Brain microvascular endothelial cell (primary cell): ENCODE measurements at regions not wholly inside any gene's neighbourhood (a gene's known extent, or its start where the extent isn't known, plus 50 kb on each side); places are given as distances from the start of the nearest gene placed in this dataset.

Source experiments
- DNase-seq: peaks from one replicate; pipeline ENCODE4 v3.0.0-alpha.2; 2020
- H3K27ac ChIP-seq: fragments of 250-450 bp; sonication (Bioruptor Pico); 2 replicates; pipeline ENCODE4 v1.5.1; 2020; ENCODE audit warnings: mild to moderate bottlenecking, moderate library complexity
- H3K27me3 ChIP-seq: fragments of 250-450 bp; sonication (Bioruptor Pico); replicated peaks from 2 replicates; pipeline ENCODE4 v1.5.1; 2020; ENCODE audit warnings: mild to moderate bottlenecking
- H3K36me3 ChIP-seq: fragments of 250-450 bp; sonication (Bioruptor Pico); replicated peaks from 2 replicates; pipeline ENCODE4 v1.5.1; 2020; ENCODE audit warnings: mild to moderate bottlenecking
- H3K4me3 ChIP-seq: 2 replicates; pipeline ENCODE4 v1.5.1; 2011; ENCODE audit warnings: low read depth, mild to moderate bottlenecking, control low read depth, low read length, moderate library complexity
- in situ Hi-C: cut with HindIII; loops from 2 replicates; pipeline ENCODE4 v1.10.0; 2017; ENCODE audit warnings: low sequenced_read_pairs, low pct_ligation_motif_present
- TF ChIP-seq, protein P1 (sequence below): IDR thresholded peaks from 2 replicates; pipeline ENCODE4 v1.5.1; 2011; ENCODE audit warnings: low read depth, mild to moderate bottlenecking, moderate library complexity, low read length, control low read depth, inconsistent platforms; ENCODE audit errors: missing control alignments

DNA sequence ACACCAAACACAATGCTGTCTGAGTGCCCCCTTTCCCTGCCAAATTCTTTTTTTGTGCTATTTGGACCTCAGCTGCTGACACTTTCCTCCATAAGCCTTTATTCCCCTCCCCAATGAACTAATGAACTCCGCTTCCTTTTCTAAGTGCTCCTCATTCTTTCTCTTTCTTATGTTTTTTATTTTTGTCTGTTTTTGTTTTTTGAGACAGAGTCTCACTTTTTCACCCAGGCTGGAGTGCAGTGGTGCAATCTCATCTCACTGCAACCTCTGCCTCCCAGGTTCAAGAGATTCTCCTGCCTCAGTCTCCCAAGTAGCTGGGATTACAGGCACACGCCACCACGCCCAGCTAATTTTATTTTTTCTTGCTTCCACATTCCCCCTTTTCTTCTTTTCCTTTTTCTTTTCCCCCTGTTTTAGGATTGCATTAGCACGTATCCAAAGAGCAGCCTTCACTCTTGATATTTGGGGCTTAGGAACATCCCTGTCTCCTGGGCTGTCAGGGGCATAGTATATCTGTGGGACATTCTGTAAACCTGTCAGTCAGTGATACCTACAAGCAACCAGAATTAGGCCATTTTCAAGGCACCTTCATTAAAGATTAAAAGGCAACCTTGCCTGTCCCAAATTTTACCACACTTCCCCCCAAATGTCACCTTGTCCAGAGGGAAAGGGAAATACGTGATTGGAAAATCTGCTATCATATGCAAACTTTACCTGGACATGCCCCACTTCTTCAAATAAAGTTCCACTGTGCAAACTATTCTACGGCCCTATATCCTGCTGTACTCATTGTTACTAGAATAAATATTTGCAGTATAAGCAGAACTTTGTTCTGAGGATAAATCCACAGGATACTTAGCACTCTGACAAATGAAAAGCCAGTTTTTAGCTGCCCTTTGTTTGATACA is 65.1 kb upstream of the ACSL3 start:
- no peak overlapping the region for H3K27ac ChIP-seq
- no peak overlapping the region for H3K4me3 ChIP-seq
- in situ Hi-C loops, result no loop called here
- no peaks in the 10 kb centered on the region for H3K27me3 ChIP-seq
- DNase-seq, result no peak
- H3K36me3 ChIP-seq, result no peaks in the 10 kb centered on the region
- TF ChIP-seq, protein P1, sequence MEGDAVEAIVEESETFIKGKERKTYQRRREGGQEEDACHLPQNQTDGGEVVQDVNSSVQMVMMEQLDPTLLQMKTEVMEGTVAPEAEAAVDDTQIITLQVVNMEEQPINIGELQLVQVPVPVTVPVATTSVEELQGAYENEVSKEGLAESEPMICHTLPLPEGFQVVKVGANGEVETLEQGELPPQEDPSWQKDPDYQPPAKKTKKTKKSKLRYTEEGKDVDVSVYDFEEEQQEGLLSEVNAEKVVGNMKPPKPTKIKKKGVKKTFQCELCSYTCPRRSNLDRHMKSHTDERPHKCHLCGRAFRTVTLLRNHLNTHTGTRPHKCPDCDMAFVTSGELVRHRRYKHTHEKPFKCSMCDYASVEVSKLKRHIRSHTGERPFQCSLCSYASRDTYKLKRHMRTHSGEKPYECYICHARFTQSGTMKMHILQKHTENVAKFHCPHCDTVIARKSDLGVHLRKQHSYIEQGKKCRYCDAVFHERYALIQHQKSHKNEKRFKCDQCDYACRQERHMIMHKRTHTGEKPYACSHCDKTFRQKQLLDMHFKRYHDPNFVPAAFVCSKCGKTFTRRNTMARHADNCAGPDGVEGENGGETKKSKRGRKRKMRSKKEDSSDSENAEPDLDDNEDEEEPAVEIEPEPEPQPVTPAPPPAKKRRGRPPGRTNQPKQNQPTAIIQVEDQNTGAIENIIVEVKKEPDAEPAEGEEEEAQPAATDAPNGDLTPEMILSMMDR, result no peak

DNA sequence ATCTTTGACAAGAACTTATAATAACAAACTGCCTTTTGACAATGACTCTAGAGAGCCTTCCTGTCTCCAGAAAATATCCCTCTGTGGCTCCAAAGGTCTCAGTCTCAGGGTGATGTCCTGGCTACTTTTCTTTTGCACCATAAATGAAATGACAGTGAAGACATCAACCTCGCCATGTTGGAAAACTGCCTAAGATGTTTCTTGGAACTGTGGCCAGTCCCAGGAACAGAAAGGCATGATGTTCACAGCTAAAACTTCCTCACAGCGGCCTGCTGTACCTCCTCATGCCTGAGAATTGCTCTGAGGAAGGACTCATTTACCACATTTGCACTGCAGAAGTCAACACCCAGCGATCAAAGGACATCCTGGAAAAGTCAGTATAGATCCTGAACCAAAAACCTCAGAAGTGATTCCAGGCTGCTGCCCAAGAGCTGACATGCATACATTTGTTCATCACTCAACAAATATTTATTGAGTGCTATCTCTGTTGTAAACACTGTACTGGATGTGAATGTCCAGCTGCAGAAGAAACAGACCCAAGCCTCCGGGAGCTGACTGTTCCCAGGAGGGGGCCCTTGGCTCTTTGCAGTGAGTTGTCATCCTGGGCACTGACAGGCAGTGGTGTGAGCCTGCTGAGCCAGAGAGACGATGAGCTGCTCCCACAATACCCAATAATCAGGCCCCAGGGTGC is 64.3 kb upstream of the ACSL3 start:
- TF ChIP-seq, protein P1, result no peak
- H3K36me3 ChIP-seq, result no peaks in the 10 kb centered on the region
- in situ Hi-C loops, result no loop called here
- no peak overlapping the region for H3K27ac ChIP-seq
- peak; percentile 5 for DNase-seq
- no peak overlapping the region for H3K4me3 ChIP-seq
- H3K27me3 ChIP-seq, result no peaks in the 10 kb centered on the region

DNA sequence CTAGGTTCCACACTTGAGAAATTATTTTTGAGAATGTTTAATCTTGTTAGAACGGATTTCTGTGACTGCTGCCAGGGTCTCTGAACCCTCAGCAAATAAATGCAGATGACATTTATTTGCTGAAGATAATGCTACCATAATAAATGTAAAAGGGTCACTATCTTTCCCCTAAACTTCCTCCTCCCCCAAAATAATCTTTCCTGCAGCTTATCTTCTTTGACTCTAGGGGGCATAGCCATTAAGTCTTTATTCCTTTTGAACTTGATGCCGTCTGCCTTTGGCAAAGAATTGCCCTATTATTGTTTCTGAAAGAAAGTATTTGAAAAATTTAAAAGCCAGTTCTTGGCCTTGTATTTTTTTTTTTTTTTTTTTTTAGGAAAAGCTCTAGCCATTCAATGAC is 63.6 kb upstream of the ACSL3 start:
- Histone ChIP-seq H3K27me3 (no peaks in the 10 kb centered on the region), H3K36me3 (no peaks in the 10 kb centered on the region), H3K27ac (no peak overlapping the region), H3K4me3 (no peak overlapping the region)
- DNase-seq, result no peak
- in situ Hi-C loops, result no loop called here
- TF ChIP-seq, protein P1, result peak; percentile 58

DNA sequence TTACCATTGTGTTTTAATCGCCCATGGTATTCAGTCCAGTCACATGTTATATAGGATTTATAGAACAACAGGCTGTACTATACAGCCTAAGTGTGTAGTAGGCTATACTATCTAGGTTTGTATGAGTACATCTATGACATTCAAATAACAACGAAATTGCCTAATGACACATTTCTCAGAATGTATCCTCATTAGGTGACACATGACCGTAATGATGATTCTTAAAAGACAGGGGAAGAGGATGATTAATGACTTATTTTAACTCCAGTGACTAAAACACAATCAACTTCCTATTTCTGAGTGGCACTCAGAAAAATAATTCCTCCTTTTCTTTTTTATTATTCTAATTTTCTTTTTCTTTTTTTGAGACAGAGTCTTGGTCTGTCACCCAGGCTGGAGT is 63.0 kb upstream of the ACSL3 start:
- no peak for DNase-seq
- Histone ChIP-seq H3K36me3 (no peaks in the 10 kb centered on the region), H3K27me3 (no peaks in the 10 kb centered on the region), H3K27ac (no peak overlapping the region), H3K4me3 (no peak overlapping the region)
- in situ Hi-C loops, result no loop called here
- TF ChIP-seq, protein P1, result no peak

DNA sequence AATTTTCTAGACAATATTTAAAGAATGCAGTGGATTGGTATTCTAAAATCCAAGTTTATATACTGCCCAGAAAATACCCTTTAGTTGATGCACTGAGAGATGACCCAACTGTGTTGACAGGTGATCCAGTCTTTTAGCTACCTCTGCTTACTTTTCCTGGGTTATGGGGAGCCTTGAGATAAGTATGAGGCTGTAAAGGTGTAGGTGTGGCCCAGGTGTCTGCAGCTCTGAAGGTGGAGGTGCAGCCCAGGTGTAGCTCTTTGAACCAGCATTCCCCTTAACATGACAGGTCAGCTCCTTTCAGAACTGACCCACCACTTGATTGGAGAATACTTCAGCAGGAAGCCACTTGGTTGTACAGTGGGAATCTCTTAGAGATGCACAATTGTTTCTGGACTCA is 62.3 kb upstream of the ACSL3 start:
- in situ Hi-C loops, result no loop called here
- DNase-seq, result no peak
- H3K27me3 ChIP-seq, result no peaks in the 10 kb centered on the region
- no peaks in the 10 kb centered on the region for H3K36me3 ChIP-seq
- no peak overlapping the region for H3K4me3 ChIP-seq
- H3K27ac ChIP-seq, result no peak overlapping the region
- TF ChIP-seq, protein P1, result no peak
